ENCODE measurements at regions not wholly inside any gene's neighbourhood (a gene's known extent, or its start where the extent isn't known, plus 50 kb on each side); places are given as distances from the start of the nearest gene placed in this dataset.

GRCh38 chr12:88925454-88925853, 345.2 kb upstream of the KITLG start:
- DNase-seq (ENCODE audit: low read depth), result no peak
- TF ChIP-seq CTCF (IDR thresholded peaks at IDR 0.05; ENCODE audit: insufficient read depth, low read length, severe bottlenecking), result no peak
- Histone ChIP-seq H3K36me3 (ENCODE audit: control insufficient read depth, insufficient read depth, low read length) (no peaks in the 10 kb centered on the region), H3K27me3 (ENCODE audit: control insufficient read depth, insufficient read depth, low read length) (no peaks in the 10 kb centered on the region), H3K4me3 (ENCODE audit: low read depth, low read length) (no peak overlapping the region)
- FAIRE-seq, result no peak

- TF ChIP-seq CTCF (IDR thresholded peaks at IDR 0.05; ENCODE audit: insufficient read depth, low read length, severe bottlenecking), result no peak
- Histone ChIP-seq H3K36me3 (ENCODE audit: control insufficient read depth, insufficient read depth, low read length) (no peaks in the 10 kb centered on the region), H3K27me3 (ENCODE audit: control insufficient read depth, insufficient read depth, low read length) (no peaks in the 10 kb centered on the region), H3K4me3 (ENCODE audit: low read depth, low read length) (no peak overlapping the region)
- DNase-seq (ENCODE audit: low read depth) (no peak), FAIRE-seq (no peak)
Observed at GRCh38 chr12:88924162-88924561, 343.9 kb upstream of the KITLG start.

- Histone ChIP-seq H3K36me3 (ENCODE audit: control insufficient read depth, insufficient read depth, low read length) (no peaks in the 10 kb centered on the region), H3K27me3 (ENCODE audit: control insufficient read depth, insufficient read depth, low read length) (no peaks in the 10 kb centered on the region), H3K4me3 (ENCODE audit: low read depth, low read length) (no peak overlapping the region)
- no peak for TF ChIP-seq CTCF (IDR thresholded peaks at IDR 0.05; ENCODE audit: insufficient read depth, low read length, severe bottlenecking)
- DNase-seq (ENCODE audit: low read depth) (no peak), FAIRE-seq (no peak)
Observed at GRCh38 chr12:88923631-88924030, 343.4 kb upstream of the KITLG start.

- peak; percentile 84 for DNase-seq (ENCODE audit: low read depth)
- FAIRE-seq, result no peak
- TF ChIP-seq CTCF (IDR thresholded peaks at IDR 0.05; ENCODE audit: insufficient read depth, low read length, severe bottlenecking), result no peak
Observed at GRCh38 chr12:88922816-88923215, 342.5 kb upstream of the KITLG start.

GRCh38 chr12:88921890-88922532, 341.7 kb upstream of the KITLG start:
- Histone ChIP-seq H3K27me3 (ENCODE audit: control insufficient read depth, insufficient read depth, low read length) (no peaks in the 10 kb centered on the region), H3K36me3 (ENCODE audit: control insufficient read depth, insufficient read depth, low read length) (no peaks in the 10 kb centered on the region), H3K4me3 (ENCODE audit: low read depth, low read length) (no peak overlapping the region)
- no peak for DNase-seq (ENCODE audit: low read depth)
- FAIRE-seq, result no peak
- no peak for TF ChIP-seq CTCF (IDR thresholded peaks at IDR 0.05; ENCODE audit: insufficient read depth, low read length, severe bottlenecking)

More at GRCh38 chr12:88922816-88923215, 342.5 kb upstream of the KITLG start:
- no peaks in the 10 kb centered on the region for H3K36me3 ChIP-seq (ENCODE audit: control insufficient read depth, insufficient read depth, low read length)
- no peaks in the 10 kb centered on the region for H3K27me3 ChIP-seq (ENCODE audit: control insufficient read depth, insufficient read depth, low read length)
- no peak overlapping the region for H3K4me3 ChIP-seq (ENCODE audit: low read depth, low read length)

GRCh38 chr12:88921434-88921833, 341.2 kb upstream of the KITLG start:
- DNase-seq (ENCODE audit: low read depth), result no peak
- no peak for TF ChIP-seq CTCF (IDR thresholded peaks at IDR 0.05; ENCODE audit: insufficient read depth, low read length, severe bottlenecking)
- no peaks in the 10 kb centered on the region for H3K27me3 ChIP-seq (ENCODE audit: control insufficient read depth, insufficient read depth, low read length)
- no peaks in the 10 kb centered on the region for H3K36me3 ChIP-seq (ENCODE audit: control insufficient read depth, insufficient read depth, low read length)
- H3K4me3 ChIP-seq (ENCODE audit: low read depth, low read length), result no peak overlapping the region
- FAIRE-seq, result no peak
